Right lobe of liver (tissue), 4 donors: ENCODE measurements at regions not wholly inside any gene's neighbourhood (a gene's known extent, or its start where the extent isn't known, plus 50 kb on each side); places are given as distances from the start of the nearest gene placed in this dataset.

Experiments
- CTCF ChIP-seq, 4 donors: fragments of 200-600 bp in 3 of 4; fragments of 450-650 bp in 1 of 4; IDR thresholded peaks; one replicate each; pipeline versions ENCODE4 v1.5.1 to v1.8.0; 2016 to 2022; ENCODE audit warnings: antibody characterized with exemption in 4 of 4, mild to moderate bottlenecking in 2 of 4
- POLR2A ChIP-seq: fragments of 450-650 bp; IDR thresholded peaks from one replicate; pipeline ENCODE4 v1.6.1; 2017; ENCODE audit warnings: antibody characterized with exemption, mild to moderate bottlenecking
- donor health status: DM: no; HTN: no; CAD: no.
- donor health status: DM: no; HTN: no; CAD: no.
- donor health status: DM: no; HTN: yes; CAD: no.

- TF ChIP-seq CTCF (IDR thresholded peaks at IDR 0.05) (no peak), POLR2A (no peak)
These were observed 177.4 kb upstream of the PPP1R2C start for GRCh38 chrX:42955349-42955748.
